GM19455 (cell line): ENCODE measurements at regions not wholly inside any gene's neighbourhood (a gene's known extent, or its start where the extent isn't known, plus 50 kb on each side); places are given as distances from the start of the nearest gene placed in this dataset.

Experiments
- ATAC-seq: cut with Tn5 transposase; IDR thresholded peaks from one replicate; pipeline ENCODE4 v1.9.1; 2021; ENCODE audit not compliant: unreplicated experiment

- no peak for ATAC-seq
Observed at GRCh38 chr4:45985038-45985437, 138.8 kb downstream of the GABRG1 start.

GRCh38 chr4:45971108-45971507, 152.7 kb downstream of the GABRG1 start:
- no peak for ATAC-seq

GRCh38 chr4:45957353-45957752, 166.5 kb downstream of the GABRG1 start:
- ATAC-seq = no peak

GRCh38 chr4:45954276-45954675, 169.6 kb downstream of the GABRG1 start:
- ATAC-seq = no peak

GRCh38 chr4:45951153-45951552, 172.7 kb downstream of the GABRG1 start:
- no peak for ATAC-seq

- no peak for ATAC-seq
Observed at GRCh38 chr4:45946699-45947098, 177.2 kb downstream of the GABRG1 start.

GRCh38 chr4:45944000-45944399, 179.9 kb downstream of the GABRG1 start:
- ATAC-seq = no peak

GRCh38 chr4:45939056-45939455, 184.8 kb downstream of the GABRG1 start:
- ATAC-seq = no peak

GRCh38 chr4:45931154-45931553, 192.7 kb downstream of the GABRG1 start:
- ATAC-seq = no peak

GRCh38 chr4:45927641-45928040, 196.2 kb downstream of the GABRG1 start:
- ATAC-seq = no peak

- ATAC-seq = no peak
Observed at GRCh38 chr4:45925809-45926208, 198.0 kb downstream of the GABRG1 start.

GRCh38 chr4:45920861-45921260, 203.0 kb downstream of the GABRG1 start:
- no peak for ATAC-seq

- no peak for ATAC-seq
Observed at GRCh38 chr4:45910511-45910910, 213.3 kb downstream of the GABRG1 start.

GRCh38 chr4:45897946-45898585, 225.8 kb downstream of the GABRG1 start:
- ATAC-seq = no peak

GRCh38 chr4:45883421-45883820, 240.4 kb downstream of the GABRG1 start:
- no peak for ATAC-seq

- ATAC-seq = no peak
Observed at GRCh38 chr4:45876235-45876890, 247.5 kb downstream of the GABRG1 start.

- no peak for ATAC-seq
Observed at GRCh38 chr4:45869184-45869583, 254.7 kb downstream of the GABRG1 start.

GRCh38 chr4:45865781-45866180, 258.1 kb downstream of the GABRG1 start:
- no peak for ATAC-seq

- ATAC-seq = no peak
Observed at GRCh38 chr4:45855857-45856256, 268.0 kb downstream of the GABRG1 start.

GRCh38 chr4:45846016-45846415, 277.8 kb downstream of the GABRG1 start:
- ATAC-seq = no peak

- no peak for ATAC-seq
Observed at GRCh38 chr4:45841791-45842190, 282.1 kb downstream of the GABRG1 start.

GRCh38 chr4:45831692-45832091, 292.2 kb downstream of the GABRG1 start:
- no peak for ATAC-seq

GRCh38 chr4:45803994-45804393, 319.9 kb downstream of the GABRG1 start:
- no peak for ATAC-seq
